ENCODE measurements at regions not wholly inside any gene's neighbourhood (a gene's known extent, or its start where the extent isn't known, plus 50 kb on each side); places are given as distances from the start of the nearest gene placed in this dataset.

DNA sequence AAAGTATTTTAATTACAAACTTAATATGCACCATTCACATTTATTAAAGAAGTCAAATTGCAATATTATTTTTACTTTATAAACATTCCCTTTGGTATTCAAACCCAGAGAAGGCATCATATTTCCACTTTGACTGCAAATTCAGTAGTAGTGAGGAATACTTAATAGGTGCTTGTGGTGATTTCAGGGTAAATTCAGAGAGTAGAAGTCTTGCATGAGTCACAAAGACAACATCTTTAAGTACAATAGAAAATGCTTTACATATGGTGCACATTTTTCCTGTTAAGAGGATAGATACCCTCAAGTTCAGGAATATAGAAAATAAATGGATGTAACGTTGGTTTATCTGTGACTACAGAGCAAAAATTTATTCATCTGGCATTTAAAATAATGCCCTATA is 390.2 kb downstream of the TENT5A start:
- TF ChIP-seq YY1 (IDR thresholded peaks at IDR 0.05; ENCODE audit: low read depth, low read length) (no peak), POLR2AphosphoS5 (IDR thresholded peaks at IDR 0.05; ENCODE audit: low read depth, low read length) (no peak)

Data from H1 (cell line).